Natural killer cell (primary cell): ENCODE measurements at regions not wholly inside any gene's neighbourhood (a gene's known extent, or its start where the extent isn't known, plus 50 kb on each side); places are given as distances from the start of the nearest gene placed in this dataset.

ENCODE experiments used
- ATAC-seq, 3 donors: fragments of 150-1000 bp in 2 of 3; fragments of 200-7000 bp in 1 of 3; cut with Tn5 transposase; 1 replicate in 1 of 3; 2 replicates in 2 of 3; pipeline ENCODE4 v1.10.0; 2021; ENCODE audit warnings: mild to moderate bottlenecking in 2 of 3, moderate library complexity in 2 of 3
- DNase-seq, 2 donors: peaks; one replicate each; pipeline versions ENCODE4 v3.0.0 to v3.0.0-alpha.2; 2013 to 2021; ENCODE audit warnings: mixed read lengths in 1 of 2
- H3K27ac ChIP-seq: one replicate; pipeline ENCODE4 v1.5.1; 2013; ENCODE audit warnings: mild to moderate bottlenecking, low read length
- H3K27me3 ChIP-seq: one replicate; pipeline ENCODE4 v1.6.1; 2013; ENCODE audit warnings: low read length; ENCODE audit not compliant: control insufficient read depth, insufficient read depth
- H3K36me3 ChIP-seq: one replicate; pipeline ENCODE4 v1.6.1; 2013; ENCODE audit warnings: low read length; ENCODE audit not compliant: control insufficient read depth, insufficient read depth
- H3K4me1 ChIP-seq: one replicate; pipeline ENCODE4 v1.6.1; 2013; ENCODE audit warnings: low read length; ENCODE audit not compliant: control insufficient read depth, insufficient read depth
- H3K4me3 ChIP-seq: one replicate; pipeline ENCODE4 v1.5.1; 2013; ENCODE audit warnings: low read length
- H3K9me3 ChIP-seq: one replicate; pipeline ENCODE4 v1.6.1; 2013; ENCODE audit warnings: low read length; ENCODE audit not compliant: control insufficient read depth, insufficient read depth
- H3K27ac Mint-ChIP-seq, 2 donors: one replicate each; pipeline ENCODE4 v1.8.0; 2022; ENCODE audit warnings: mild to moderate bottlenecking in 2 of 2, mixed read lengths in 2 of 2, moderate library complexity in 1 of 2
- H3K27me3 Mint-ChIP-seq, 2 donors: one replicate each; pipeline ENCODE4 v1.8.0; 2022; ENCODE audit warnings: low read depth in 2 of 2, mixed read lengths in 2 of 2
- H3K36me3 Mint-ChIP-seq: one replicate; pipeline ENCODE4 v1.8.0; 2022; ENCODE audit warnings: mixed read lengths
- H3K4me1 Mint-ChIP-seq, 2 donors: one replicate each; pipeline ENCODE4 v1.8.0; 2022; ENCODE audit warnings: mixed read lengths in 2 of 2
- H3K4me3 Mint-ChIP-seq: one replicate; pipeline ENCODE4 v1.8.0; 2022; ENCODE audit warnings: mild to moderate bottlenecking, moderate library complexity, mixed read lengths
- H3K9me3 Mint-ChIP-seq, 2 donors: one replicate each; pipeline ENCODE4 v1.8.0; 2022; ENCODE audit warnings: mixed read lengths in 2 of 2
- WGBS: methylation state at CpG from one replicate; pipeline ENCODE4 v1.1.7; 2013; ENCODE audit warnings: missing lambda C conversion rate; ENCODE audit not compliant: insufficient coverage; 5-methylcytosine and 5-hydroxymethylcytosine counted together
- intact Hi-C: fragments of 100-400 bp; cut with micrococcal nuclease; formaldehyde crosslinking; loops from one replicate; pipeline ENCODE4 v1.14.2; 2022
- TF ChIP-seq, protein P1 (sequence below): fragments of 200-600 bp; IDR thresholded peaks from one replicate; pipeline ENCODE4 v1.8.0; 2022; ENCODE audit warnings: antibody characterized with exemption

DNA sequence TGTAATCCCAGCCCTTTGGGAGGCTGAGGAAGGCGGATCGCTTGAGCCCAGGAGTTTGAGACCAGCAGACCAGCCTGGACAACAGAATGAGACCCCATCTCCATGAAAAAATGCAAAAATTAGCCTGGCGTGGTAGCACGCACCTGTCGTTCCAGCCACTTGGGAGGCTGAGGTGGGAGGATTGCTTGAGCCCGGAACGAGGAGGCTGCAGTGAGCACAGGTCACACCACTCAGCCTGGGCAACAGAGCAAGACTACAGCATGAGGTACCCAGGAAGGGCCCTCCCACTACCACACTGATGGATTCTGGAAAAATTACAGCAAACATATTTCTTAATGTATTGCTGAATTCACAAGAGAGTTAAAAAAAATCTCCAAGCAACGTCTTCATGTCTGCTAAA lies 56.3 kb upstream of the HPCAL1 start:
- WGBS, result 92% methylated on average over 8 of the region's 8 CpGs
- no peaks in the 10 kb centered on the region for H3K4me1 Mint-ChIP-seq
- no peak overlapping the region for H3K27ac Mint-ChIP-seq
- Histone ChIP-seq H3K27me3 (no peaks in the 10 kb centered on the region), H3K36me3 (no peaks in the 10 kb centered on the region), H3K4me3 (no peak overlapping the region), H3K4me1 (no peaks in the 10 kb centered on the region), H3K27ac (no peak overlapping the region), H3K9me3 (no peaks in the 10 kb centered on the region)
- peaks cover 3 to 4% of the 10 kb centered on the region in 2 donors for H3K9me3 Mint-ChIP-seq
- intact Hi-C loops, result no loop called here
- H3K36me3 Mint-ChIP-seq, result peaks cover 14% of the 10 kb centered on the region
- DNase-seq (no peak), ATAC-seq (no peak)
- H3K4me3 Mint-ChIP-seq, result no peak overlapping the region
- TF ChIP-seq, protein P1, sequence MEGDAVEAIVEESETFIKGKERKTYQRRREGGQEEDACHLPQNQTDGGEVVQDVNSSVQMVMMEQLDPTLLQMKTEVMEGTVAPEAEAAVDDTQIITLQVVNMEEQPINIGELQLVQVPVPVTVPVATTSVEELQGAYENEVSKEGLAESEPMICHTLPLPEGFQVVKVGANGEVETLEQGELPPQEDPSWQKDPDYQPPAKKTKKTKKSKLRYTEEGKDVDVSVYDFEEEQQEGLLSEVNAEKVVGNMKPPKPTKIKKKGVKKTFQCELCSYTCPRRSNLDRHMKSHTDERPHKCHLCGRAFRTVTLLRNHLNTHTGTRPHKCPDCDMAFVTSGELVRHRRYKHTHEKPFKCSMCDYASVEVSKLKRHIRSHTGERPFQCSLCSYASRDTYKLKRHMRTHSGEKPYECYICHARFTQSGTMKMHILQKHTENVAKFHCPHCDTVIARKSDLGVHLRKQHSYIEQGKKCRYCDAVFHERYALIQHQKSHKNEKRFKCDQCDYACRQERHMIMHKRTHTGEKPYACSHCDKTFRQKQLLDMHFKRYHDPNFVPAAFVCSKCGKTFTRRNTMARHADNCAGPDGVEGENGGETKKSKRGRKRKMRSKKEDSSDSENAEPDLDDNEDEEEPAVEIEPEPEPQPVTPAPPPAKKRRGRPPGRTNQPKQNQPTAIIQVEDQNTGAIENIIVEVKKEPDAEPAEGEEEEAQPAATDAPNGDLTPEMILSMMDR, result no peak
- peaks cover 0 to 4% of the 10 kb centered on the region in 2 donors for H3K27me3 Mint-ChIP-seq

- peaks cover 4 to 5% of the 10 kb centered on the region in 2 donors for H3K9me3 Mint-ChIP-seq
- H3K36me3 Mint-ChIP-seq, result peaks cover 14% of the 10 kb centered on the region
- no peaks in the 10 kb centered on the region for H3K4me1 Mint-ChIP-seq
- no peak overlapping the region for H3K27ac ChIP-seq
- no peaks in the 10 kb centered on the region for H3K27me3 ChIP-seq
- peaks cover 0 to 4% of the 10 kb centered on the region in 2 donors for H3K27me3 Mint-ChIP-seq
- H3K4me3 Mint-ChIP-seq, result no peak overlapping the region
- intact Hi-C loops, result no loop called here
- H3K36me3 ChIP-seq, result no peaks in the 10 kb centered on the region
- H3K27ac Mint-ChIP-seq, result no peak overlapping the region
- 27% methylated on average over 4 of the region's 5 CpGs for WGBS
- H3K9me3 ChIP-seq, result no peaks in the 10 kb centered on the region
- ATAC-seq (no peak), DNase-seq (no peak)
- TF ChIP-seq, protein P1, result no peak
- H3K4me1 ChIP-seq, result no peaks in the 10 kb centered on the region
- no peak overlapping the region for H3K4me3 ChIP-seq
These were observed 55.9 kb upstream of the HPCAL1 start for GRCh38 chr2:10246831-10247230.

- no CpG with 5 or more reads among the region's 1 CpG for WGBS
- H3K27ac ChIP-seq, result no peak overlapping the region
- ATAC-seq (no peak), DNase-seq (no peak)
- no peaks in the 10 kb centered on the region for H3K9me3 ChIP-seq
- H3K9me3 Mint-ChIP-seq, result peaks cover 4 to 5% of the 10 kb centered on the region in 2 donors
- intact Hi-C loops, result no loop called here
- H3K36me3 Mint-ChIP-seq, result peaks cover 14% of the 10 kb centered on the region
- no peak overlapping the region for H3K27ac Mint-ChIP-seq
- H3K4me1 Mint-ChIP-seq, result peaks cover 6 to 14% of the 10 kb centered on the region in 2 donors
- TF ChIP-seq, protein P1, result no peak
- no peaks in the 10 kb centered on the region for H3K36me3 ChIP-seq
- H3K4me3 Mint-ChIP-seq, result no peak overlapping the region
- peaks cover 19% of the 10 kb centered on the region for H3K4me1 ChIP-seq
- peaks cover 0 to 3% of the 10 kb centered on the region in 2 donors for H3K27me3 Mint-ChIP-seq
- H3K4me3 ChIP-seq, result no peak overlapping the region
- no peaks in the 10 kb centered on the region for H3K27me3 ChIP-seq
These were observed 52.9 kb upstream of the HPCAL1 start for GRCh38 chr2:10249798-10250197.

GRCh38 chr2:10252224-10252623 lies 50.5 kb upstream of the HPCAL1 start:
- Histone ChIP-seq H3K9me3 (no peaks in the 10 kb centered on the region), H3K4me1 (peaks cover 43% of the 10 kb centered on the region), H3K27me3 (no peaks in the 10 kb centered on the region), H3K27ac (no peak overlapping the region), H3K4me3 (no peak overlapping the region), H3K36me3 (no peaks in the 10 kb centered on the region)
- no peak for ATAC-seq
- no peak for DNase-seq
- intact Hi-C loops, result no loop called here
- peaks cover 4 to 5% of the 10 kb centered on the region in 2 donors for H3K9me3 Mint-ChIP-seq
- 100% methylated on average over 2 of the region's 2 CpGs for WGBS
- H3K27ac Mint-ChIP-seq, result no peak overlapping the region
- peaks cover 28 to 38% of the 10 kb centered on the region in 2 donors for H3K4me1 Mint-ChIP-seq
- H3K27me3 Mint-ChIP-seq, result peaks cover 0 to 3% of the 10 kb centered on the region in 2 donors
- TF ChIP-seq, protein P1, result no peak
- no peak overlapping the region for H3K4me3 Mint-ChIP-seq
- H3K36me3 Mint-ChIP-seq, result peaks cover 14% of the 10 kb centered on the region
